ENCODE measurements at regions not wholly inside any gene's neighbourhood (a gene's known extent, or its start where the extent isn't known, plus 50 kb on each side); places are given as distances from the start of the nearest gene placed in this dataset.
"Not testable (repeated sequence)": the region's sequence is repeated elsewhere in the genome, so short reads cannot be mapped to it uniquely, and the experiment has no call there.

DNA sequence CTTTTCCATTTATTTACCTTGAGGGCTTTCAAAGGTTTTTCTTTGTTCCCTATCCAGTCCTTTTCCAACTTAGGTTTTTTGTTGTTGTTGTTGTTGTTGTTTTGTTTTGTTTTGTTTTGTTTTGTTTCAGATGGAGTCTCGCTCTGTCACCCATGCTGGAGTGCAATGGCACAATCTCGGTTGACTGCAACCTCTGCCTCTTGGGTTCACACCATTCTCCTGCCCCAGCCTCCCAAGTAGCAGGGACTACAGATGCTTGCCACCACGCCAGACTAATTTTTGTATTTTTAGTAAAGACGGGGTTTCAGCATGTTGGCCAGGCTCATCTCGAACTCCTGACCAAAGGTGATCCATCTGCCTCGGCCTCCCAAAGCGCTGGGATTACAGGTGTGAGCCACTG lies 2906.0 kb downstream of the RPIA start:
- not testable (repeated sequence) for H3K4me1 ChIP-seq (ENCODE audit: control insufficient read depth, insufficient read depth, low read length, poor library complexity, severe bottlenecking); H3K36me3 ChIP-seq (ENCODE audit: control insufficient read depth, insufficient read depth, low read length); H3K4me3 ChIP-seq (ENCODE audit: extremely low read depth, insufficient read depth, low read length, poor library complexity, severe bottlenecking); H3K9me3 ChIP-seq (ENCODE audit: control insufficient read depth, low read length); H3K27ac ChIP-seq (ENCODE audit: low read depth, low read length, severe bottlenecking)
- 66 to 70% methylated on average over 2 of the region's 7 CpGs for WGBS, 2 experiments (ENCODE audit: insufficient coverage in 2 of 2)

GRCh38 chr2:91598519-91598918 lies 2907.0 kb downstream of the RPIA start:
- H3K4me3 ChIP-seq (ENCODE audit: extremely low read depth, insufficient read depth, low read length, poor library complexity, severe bottlenecking); H3K4me1 ChIP-seq (ENCODE audit: control insufficient read depth, insufficient read depth, low read length, poor library complexity, severe bottlenecking); H3K27ac ChIP-seq (ENCODE audit: low read depth, low read length, severe bottlenecking); H3K9me3 ChIP-seq (ENCODE audit: control insufficient read depth, low read length); H3K36me3 ChIP-seq (ENCODE audit: control insufficient read depth, insufficient read depth, low read length): not testable (repeated sequence)
- 81 to 87% methylated on average over 4 of the region's 4 CpGs for WGBS, 2 experiments (ENCODE audit: insufficient coverage in 2 of 2)

DNA sequence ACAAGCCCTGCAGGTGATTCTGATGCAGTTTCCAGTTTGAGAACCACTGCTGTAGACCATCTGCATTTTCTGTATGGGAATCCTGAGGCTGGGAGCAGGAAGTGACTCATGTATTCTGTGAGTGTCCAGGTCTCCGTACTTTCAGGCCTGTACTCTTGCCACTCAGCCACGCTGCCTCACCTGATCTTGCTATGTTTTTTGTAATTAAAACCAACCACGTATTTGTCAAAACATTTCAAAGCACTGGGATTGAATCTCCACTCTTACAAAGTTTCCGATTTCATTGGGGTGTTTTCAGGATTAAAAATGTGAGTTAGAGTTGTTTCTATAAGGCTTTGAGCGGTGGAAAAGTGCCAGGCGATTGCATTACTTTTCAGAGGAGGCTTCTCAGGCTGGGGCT lies 2907.5 kb downstream of the RPIA start:
- H3K9me3 ChIP-seq (ENCODE audit: control insufficient read depth, low read length); H3K4me1 ChIP-seq (ENCODE audit: control insufficient read depth, insufficient read depth, low read length, poor library complexity, severe bottlenecking); H3K27ac ChIP-seq (ENCODE audit: low read depth, low read length, severe bottlenecking); H3K4me3 ChIP-seq (ENCODE audit: extremely low read depth, insufficient read depth, low read length, poor library complexity, severe bottlenecking); H3K36me3 ChIP-seq (ENCODE audit: control insufficient read depth, insufficient read depth, low read length): not testable (repeated sequence)
- 75 to 91% methylated on average over 4 to 5 of the region's 6 CpGs for WGBS, 2 experiments (ENCODE audit: insufficient coverage in 2 of 2)

GRCh38 chr2:91602860-91603259 lies 2911.4 kb downstream of the RPIA start:
- not testable (repeated sequence) for H3K27ac ChIP-seq (ENCODE audit: low read depth, low read length, severe bottlenecking); H3K9me3 ChIP-seq (ENCODE audit: control insufficient read depth, low read length)
- 75 to 84% methylated on average over 1 of the region's 1 CpG for WGBS, 2 experiments (ENCODE audit: insufficient coverage in 2 of 2)

DNA sequence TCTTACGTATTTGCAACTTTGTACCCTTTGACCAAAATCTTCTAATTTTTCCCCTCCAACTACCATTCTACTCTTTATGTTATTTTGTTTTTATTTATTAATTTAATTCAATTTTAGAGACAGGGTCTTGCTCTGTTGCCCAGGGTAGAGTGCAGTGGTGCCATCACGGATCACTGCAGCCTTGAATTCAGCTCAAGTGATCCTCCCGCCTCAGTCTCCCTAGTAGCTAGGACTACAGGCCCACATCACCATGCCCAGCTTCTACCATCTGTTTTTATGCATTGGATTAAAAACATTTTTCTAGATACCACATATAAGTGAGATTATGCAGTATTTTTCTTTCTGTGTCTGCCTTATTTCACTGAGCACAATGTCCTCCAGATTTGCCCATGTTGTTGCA lies 2912.5 kb downstream of the RPIA start:
- H3K4me3 ChIP-seq (ENCODE audit: extremely low read depth, insufficient read depth, low read length, poor library complexity, severe bottlenecking); H3K9me3 ChIP-seq (ENCODE audit: control insufficient read depth, low read length); H3K36me3 ChIP-seq (ENCODE audit: control insufficient read depth, insufficient read depth, low read length); H3K27ac ChIP-seq (ENCODE audit: low read depth, low read length, severe bottlenecking); H3K4me1 ChIP-seq (ENCODE audit: control insufficient read depth, insufficient read depth, low read length, poor library complexity, severe bottlenecking): not testable (repeated sequence)
- 93% methylated on average over 2 of the region's 3 CpGs; no CpG with 5 or more reads in 1 of the 2 experiments for WGBS, 2 experiments (ENCODE audit: insufficient coverage in 2 of 2)

More at GRCh38 chr2:91602860-91603259, 2911.4 kb downstream of the RPIA start:
- H3K36me3 ChIP-seq (ENCODE audit: control insufficient read depth, insufficient read depth, low read length); H3K4me1 ChIP-seq (ENCODE audit: control insufficient read depth, insufficient read depth, low read length, poor library complexity, severe bottlenecking); H3K4me3 ChIP-seq (ENCODE audit: extremely low read depth, insufficient read depth, low read length, poor library complexity, severe bottlenecking): not testable (repeated sequence)

- H3K4me3 ChIP-seq (ENCODE audit: extremely low read depth, insufficient read depth, low read length, poor library complexity, severe bottlenecking); H3K4me1 ChIP-seq (ENCODE audit: control insufficient read depth, insufficient read depth, low read length, poor library complexity, severe bottlenecking); H3K36me3 ChIP-seq (ENCODE audit: control insufficient read depth, insufficient read depth, low read length); H3K27ac ChIP-seq (ENCODE audit: low read depth, low read length, severe bottlenecking); H3K9me3 ChIP-seq (ENCODE audit: control insufficient read depth, low read length): not testable (repeated sequence)
- WGBS, 2 experiments (ENCODE audit: insufficient coverage in 2 of 2) = no CpG with 5 or more reads among the region's 3 CpGs
Measured at GRCh38 chr2:91604629-91605028, 2913.2 kb downstream of the RPIA start.

- no CpG with 5 or more reads among the region's 7 CpGs for WGBS, 2 experiments (ENCODE audit: insufficient coverage in 2 of 2)
- H3K36me3 ChIP-seq (ENCODE audit: control insufficient read depth, insufficient read depth, low read length); H3K9me3 ChIP-seq (ENCODE audit: control insufficient read depth, low read length); H3K4me3 ChIP-seq (ENCODE audit: extremely low read depth, insufficient read depth, low read length, poor library complexity, severe bottlenecking); H3K4me1 ChIP-seq (ENCODE audit: control insufficient read depth, insufficient read depth, low read length, poor library complexity, severe bottlenecking); H3K27ac ChIP-seq (ENCODE audit: low read depth, low read length, severe bottlenecking): not testable (repeated sequence)
Measured at GRCh38 chr2:91623739-91624138, 2932.3 kb downstream of the RPIA start.

DNA sequence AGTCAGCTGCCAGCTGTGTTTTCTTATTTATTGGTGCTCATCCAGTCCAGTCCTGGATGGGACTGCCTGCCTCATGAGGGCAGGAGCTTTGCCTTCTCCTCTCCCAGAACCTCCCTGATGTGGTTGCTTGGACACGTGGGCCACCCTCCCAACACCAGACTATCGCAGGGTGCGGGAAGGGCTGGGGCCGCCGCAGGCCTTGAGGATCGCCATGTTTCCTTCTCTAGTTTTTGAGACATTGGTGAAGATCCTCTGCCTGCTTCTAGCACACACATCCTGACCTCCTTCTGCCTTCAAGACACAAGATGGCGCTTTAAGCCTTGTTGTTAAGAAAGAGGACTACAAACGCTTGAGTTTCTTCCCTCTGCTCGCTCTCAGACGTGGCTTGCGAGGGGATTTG lies 2937.0 kb downstream of the RPIA start:
- H3K9me3 ChIP-seq (ENCODE audit: control insufficient read depth, low read length); H3K4me1 ChIP-seq (ENCODE audit: control insufficient read depth, insufficient read depth, low read length, poor library complexity, severe bottlenecking); H3K27ac ChIP-seq (ENCODE audit: low read depth, low read length, severe bottlenecking); H3K36me3 ChIP-seq (ENCODE audit: control insufficient read depth, insufficient read depth, low read length); H3K4me3 ChIP-seq (ENCODE audit: extremely low read depth, insufficient read depth, low read length, poor library complexity, severe bottlenecking): not testable (repeated sequence)
- WGBS, 2 experiments (ENCODE audit: insufficient coverage in 2 of 2) = no CpG with 5 or more reads among the region's 11 CpGs

DNA sequence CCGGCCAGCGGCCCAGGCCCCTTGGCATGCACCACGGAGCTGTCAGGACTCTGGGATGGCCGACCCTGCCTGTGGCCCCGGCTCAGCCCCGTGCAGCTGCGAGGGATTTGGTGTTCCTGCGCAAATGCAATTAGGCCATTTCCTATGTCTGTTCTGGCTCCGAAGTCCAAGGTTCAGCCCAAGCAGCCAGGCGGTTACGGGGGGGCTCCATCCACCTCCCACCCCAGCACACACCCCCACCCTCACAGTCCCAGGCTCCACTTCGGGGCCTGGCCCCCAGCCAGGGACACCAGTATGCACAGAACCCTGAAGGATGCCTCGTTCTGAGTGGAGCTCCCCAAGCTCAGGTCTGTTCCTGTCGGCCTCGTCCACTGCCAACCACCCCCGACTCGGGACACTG lies 2965.7 kb downstream of the RPIA start:
- peak overlapping the region; percentile 81 for H3K27ac ChIP-seq (ENCODE audit: low read depth, low read length, severe bottlenecking)
- not testable (repeated sequence) for H3K36me3 ChIP-seq (ENCODE audit: control insufficient read depth, insufficient read depth, low read length); H3K9me3 ChIP-seq (ENCODE audit: control insufficient read depth, low read length); H3K4me3 ChIP-seq (ENCODE audit: extremely low read depth, insufficient read depth, low read length, poor library complexity, severe bottlenecking); H3K4me1 ChIP-seq (ENCODE audit: control insufficient read depth, insufficient read depth, low read length, poor library complexity, severe bottlenecking)
- WGBS, 2 experiments (ENCODE audit: insufficient coverage in 2 of 2) = no CpG with 5 or more reads among the region's 17 CpGs

DNA sequence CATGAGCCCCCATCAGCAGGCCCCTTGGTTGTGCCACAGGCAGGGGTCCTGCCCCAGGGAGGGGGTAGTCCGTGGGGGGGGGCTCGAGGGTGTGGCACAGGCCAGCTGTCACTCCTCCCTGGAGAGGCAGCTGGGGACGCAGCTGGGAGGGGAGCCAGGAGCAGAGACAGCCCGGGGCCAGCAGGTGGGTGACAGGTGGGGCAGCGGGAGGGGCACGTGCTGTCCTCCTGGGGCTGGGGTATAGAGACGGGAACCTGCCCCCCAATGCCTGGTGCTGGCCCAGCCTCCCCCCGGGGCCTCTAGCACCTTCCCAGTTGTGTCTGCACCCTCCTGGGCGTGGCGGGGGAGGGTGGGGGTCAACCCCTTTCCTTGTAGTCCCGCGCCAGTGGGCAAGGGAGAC lies 2966.9 kb downstream of the RPIA start:
- not testable (repeated sequence) for H3K36me3 ChIP-seq (ENCODE audit: control insufficient read depth, insufficient read depth, low read length); H3K4me1 ChIP-seq (ENCODE audit: control insufficient read depth, insufficient read depth, low read length, poor library complexity, severe bottlenecking); H3K4me3 ChIP-seq (ENCODE audit: extremely low read depth, insufficient read depth, low read length, poor library complexity, severe bottlenecking); H3K9me3 ChIP-seq (ENCODE audit: control insufficient read depth, low read length); H3K27ac ChIP-seq (ENCODE audit: low read depth, low read length, severe bottlenecking)
- WGBS, 2 experiments (ENCODE audit: insufficient coverage in 2 of 2) = 67% methylated on average over 3 of the region's 12 CpGs; no CpG with 5 or more reads in 1 of the 2 experiments

- peak overlapping the region; percentile 35 for H3K4me3 ChIP-seq (ENCODE audit: extremely low read depth, insufficient read depth, low read length, poor library complexity, severe bottlenecking)
- H3K9me3 ChIP-seq (ENCODE audit: control insufficient read depth, low read length); H3K4me1 ChIP-seq (ENCODE audit: control insufficient read depth, insufficient read depth, low read length, poor library complexity, severe bottlenecking); H3K36me3 ChIP-seq (ENCODE audit: control insufficient read depth, insufficient read depth, low read length); H3K27ac ChIP-seq (ENCODE audit: low read depth, low read length, severe bottlenecking): not testable (repeated sequence)
- WGBS, 2 experiments (ENCODE audit: insufficient coverage in 2 of 2) = 39% methylated on average over 3 of the region's 21 CpGs; no CpG with 5 or more reads in 1 of the 2 experiments
Measured at GRCh38 chr2:91659189-91659916, 2967.9 kb downstream of the RPIA start.

Measured in mesodermal cell (in vitro differentiated cells).